ENCODE measurements at regions not wholly inside any gene's neighbourhood (a gene's known extent, or its start where the extent isn't known, plus 50 kb on each side); places are given as distances from the start of the nearest gene placed in this dataset.

- no peaks in the 10 kb centered on the region for H3K27me3 ChIP-seq (replicated peaks; ENCODE audit: insufficient read depth, low read depth, low read length, poor library complexity)
- no peak overlapping the region for H3K27ac ChIP-seq (ENCODE audit: low read depth, low read length, poor library complexity, severe bottlenecking)
- BruUV-seq (replicated peaks): no TSS peak
- ChIA-PET CTCF (no interaction called here), POLR2A (ENCODE audit: low non-redundant PET) (interaction anchor here (0.5 kb wide), 1 partner anchor 111 kb away, joined by 12 read pairs; no protein-coding TSS in a partner anchor)
- no peak overlapping the region for H3K4me3 ChIP-seq (ENCODE audit: low read depth, low read length, poor library complexity, severe bottlenecking)
- TF ChIP-seq CTCF (conservative IDR thresholded peaks at IDR 0.05; ENCODE audit: low read depth, low read length) (no peak), EZH2 (IDR thresholded peaks at IDR 0.05; ENCODE audit: borderline replicate concordance, low read depth, low read length, poor library complexity, severe bottlenecking) (no peak)
- no peaks in the 10 kb centered on the region for H3K9me3 ChIP-seq (ENCODE audit: low read depth, low read length, poor library complexity, severe bottlenecking)
- H3K4me1 ChIP-seq (ENCODE audit: insufficient read depth, low read length, poor library complexity, severe bottlenecking): peaks cover 4% of the 10 kb centered on the region
- no peaks in the 10 kb centered on the region for H3K36me3 ChIP-seq (ENCODE audit: insufficient read depth, low read length, poor library complexity, severe bottlenecking)
- no peak for DNase-seq (ENCODE audit: low spot score)
- intact Hi-C loops (cut with micrococcal nuclease; ENCODE audit: unreplicated experiment): no loop called here
These were observed 130.7 kb upstream of the CPNE8 start for GRCh38 chr12:39036105-39036504.

GRCh38 chr12:39033782-39034181, 128.4 kb upstream of the CPNE8 start:
- CTCF ChIA-PET: no interaction called here

GRCh38 chr12:39032448-39032847, 127.1 kb upstream of the CPNE8 start:
- H3K4me3 ChIP-seq (ENCODE audit: low read depth, low read length, poor library complexity, severe bottlenecking): no peak overlapping the region
- H3K4me1 ChIP-seq (ENCODE audit: insufficient read depth, low read length, poor library complexity, severe bottlenecking): peaks cover 4% of the 10 kb centered on the region
- no peaks in the 10 kb centered on the region for H3K9me3 ChIP-seq (ENCODE audit: low read depth, low read length, poor library complexity, severe bottlenecking)
- H3K36me3 ChIP-seq (ENCODE audit: insufficient read depth, low read length, poor library complexity, severe bottlenecking): no peaks in the 10 kb centered on the region
- intact Hi-C loops (cut with micrococcal nuclease; ENCODE audit: unreplicated experiment): no loop called here
- TF ChIP-seq EZH2 (IDR thresholded peaks at IDR 0.05; ENCODE audit: borderline replicate concordance, low read depth, low read length, poor library complexity, severe bottlenecking): no peak
- TF ChIP-seq CTCF (conservative IDR thresholded peaks at IDR 0.05; ENCODE audit: low read depth, low read length): no peak
- no peak for DNase-seq (ENCODE audit: low spot score)
- ChIA-PET POLR2A (ENCODE audit: low non-redundant PET) (no interaction called here), CTCF (no interaction called here)
- no peak overlapping the region for H3K27ac ChIP-seq (ENCODE audit: low read depth, low read length, poor library complexity, severe bottlenecking)
- no TSS peak for BruUV-seq (replicated peaks)
- no peaks in the 10 kb centered on the region for H3K27me3 ChIP-seq (replicated peaks; ENCODE audit: insufficient read depth, low read depth, low read length, poor library complexity)

More at GRCh38 chr12:39033782-39034181, 128.4 kb upstream of the CPNE8 start:
- H3K36me3 ChIP-seq (ENCODE audit: insufficient read depth, low read length, poor library complexity, severe bottlenecking): no peaks in the 10 kb centered on the region
- intact Hi-C loops (cut with micrococcal nuclease; ENCODE audit: unreplicated experiment): no loop called here
- POLR2A ChIA-PET (ENCODE audit: low non-redundant PET): no interaction called here
- DNase-seq (ENCODE audit: low spot score): no peak
- TF ChIP-seq CTCF (conservative IDR thresholded peaks at IDR 0.05; ENCODE audit: low read depth, low read length) (no peak), EZH2 (IDR thresholded peaks at IDR 0.05; ENCODE audit: borderline replicate concordance, low read depth, low read length, poor library complexity, severe bottlenecking) (no peak)
- H3K4me1 ChIP-seq (ENCODE audit: insufficient read depth, low read length, poor library complexity, severe bottlenecking): peaks cover 4% of the 10 kb centered on the region
- no peak overlapping the region for H3K4me3 ChIP-seq (ENCODE audit: low read depth, low read length, poor library complexity, severe bottlenecking)
- H3K27me3 ChIP-seq (replicated peaks; ENCODE audit: insufficient read depth, low read depth, low read length, poor library complexity): no peaks in the 10 kb centered on the region
- no TSS peak for BruUV-seq (replicated peaks)
- no peak overlapping the region for H3K27ac ChIP-seq (ENCODE audit: low read depth, low read length, poor library complexity, severe bottlenecking)
- H3K9me3 ChIP-seq (ENCODE audit: low read depth, low read length, poor library complexity, severe bottlenecking): no peaks in the 10 kb centered on the region
